HG03565 (cell line): ENCODE measurements at regions not wholly inside any gene's neighbourhood (a gene's known extent, or its start where the extent isn't known, plus 50 kb on each side); places are given as distances from the start of the nearest gene placed in this dataset.
"Not testable (repeated sequence)": the region's sequence is repeated elsewhere in the genome, so short reads cannot be mapped to it uniquely, and the experiment has no call there.

ENCODE experiments used
- ATAC-seq: cut with Tn5 transposase; IDR thresholded peaks from one replicate; pipeline ENCODE4 v1.9.1; 2021; ENCODE audit warnings: mild to moderate bottlenecking, moderate library complexity; ENCODE audit not compliant: unreplicated experiment

- ATAC-seq = not testable (repeated sequence)
These were observed 136.4 kb upstream of the FAM174A start for GRCh38 chr5:100398815-100399214.

DNA sequence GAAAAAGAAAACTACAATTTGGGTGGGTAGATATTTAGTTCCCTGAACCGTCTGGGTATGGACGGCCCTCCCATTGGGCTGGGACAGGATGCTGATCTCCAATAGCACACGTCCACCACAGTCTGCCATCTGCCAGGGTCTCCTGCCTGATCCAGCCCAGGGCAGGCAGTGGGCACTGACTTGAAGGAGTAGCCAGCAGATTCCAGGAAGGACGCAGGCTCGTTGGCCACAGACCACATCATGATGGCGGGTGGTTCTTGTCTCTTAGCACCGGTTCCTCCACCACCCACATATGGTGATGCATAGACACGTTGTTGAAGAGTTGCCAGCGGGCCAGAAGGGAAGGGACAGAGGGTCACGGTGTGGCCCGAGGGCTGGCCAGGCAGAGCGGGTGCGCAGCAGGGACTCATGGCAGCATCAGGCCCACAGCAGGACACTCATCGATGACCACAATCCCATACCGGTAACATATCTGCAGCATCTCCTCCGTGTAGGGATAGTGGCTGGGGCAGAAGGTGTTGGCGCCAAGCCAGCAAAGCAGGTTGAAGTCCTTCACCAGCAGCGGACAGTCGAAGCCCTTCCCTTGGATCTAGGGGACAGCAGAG, 155.8 kb upstream of the FAM174A start:
- ATAC-seq = not testable (repeated sequence)

GRCh38 chr5:100364757-100365478, 170.3 kb upstream of the FAM174A start:
- ATAC-seq = not testable (repeated sequence)

DNA sequence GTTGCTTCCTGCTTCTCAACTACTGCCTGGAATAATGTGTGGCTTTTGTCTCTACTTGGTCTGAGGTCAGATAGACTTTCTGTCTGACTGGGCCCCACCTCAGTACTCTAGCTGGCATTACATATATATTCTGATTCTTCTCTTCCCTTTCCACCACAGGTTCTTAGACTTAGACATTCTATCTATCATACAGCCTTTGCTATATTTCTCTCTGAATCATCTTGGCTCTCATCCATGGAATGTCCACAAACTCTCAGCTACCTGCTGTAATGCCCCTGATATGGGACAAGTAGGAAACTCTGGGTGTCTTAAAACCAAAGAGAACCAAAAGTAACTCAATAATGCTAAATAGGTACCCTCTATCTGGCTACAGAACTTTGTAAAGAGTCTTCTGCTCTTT, 170.8 kb upstream of the FAM174A start:
- ATAC-seq = not testable (repeated sequence)

- not testable (repeated sequence) for ATAC-seq
These were observed 175.2 kb upstream of the FAM174A start for GRCh38 chr5:100359998-100360397.

GRCh38 chr5:100346269-100346668, 188.9 kb upstream of the FAM174A start:
- not testable (repeated sequence) for ATAC-seq

- ATAC-seq = not testable (repeated sequence)
These were observed 193.7 kb upstream of the FAM174A start for GRCh38 chr5:100341485-100341884.

DNA sequence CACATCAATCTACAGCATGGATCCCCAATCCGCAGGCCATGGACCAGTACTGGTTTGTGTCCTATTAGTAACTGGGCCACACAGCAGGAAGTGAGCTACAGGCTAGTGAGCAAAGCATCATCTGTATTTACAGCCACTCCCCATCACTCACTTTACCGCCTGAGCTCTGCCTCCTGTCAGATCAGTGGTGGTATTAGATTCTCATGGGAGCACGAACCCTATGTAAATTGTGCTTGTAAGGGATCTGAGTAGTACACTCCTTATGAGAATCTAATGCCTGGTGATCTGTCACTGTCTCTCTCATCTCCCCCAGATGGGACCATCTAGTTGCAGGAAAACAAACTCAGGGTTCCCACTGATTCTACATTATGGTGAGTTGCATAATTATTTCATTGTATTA, 212.7 kb upstream of the FAM174A start:
- ATAC-seq = no peak

DNA sequence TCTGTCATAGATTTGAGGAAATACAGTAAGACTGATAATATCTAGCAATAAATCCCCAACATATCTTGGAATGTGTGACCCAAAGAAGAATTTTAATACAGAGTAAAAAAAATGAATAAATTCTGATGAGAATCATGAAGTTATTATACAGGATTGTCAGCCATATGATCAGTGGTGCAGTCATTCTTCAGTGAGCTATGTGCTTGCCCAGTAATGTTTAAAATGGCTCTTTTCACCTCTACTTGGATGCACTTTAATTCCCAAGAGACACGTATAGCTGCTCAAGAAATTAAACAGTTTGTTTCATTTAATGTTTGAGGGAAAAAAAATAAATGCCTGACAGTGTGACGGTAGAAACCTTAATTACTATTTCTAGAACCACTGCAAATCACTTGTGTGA, 215.3 kb upstream of the FAM174A start:
- ATAC-seq = no peak

GRCh38 chr5:100313657-100314056, 221.5 kb upstream of the FAM174A start:
- ATAC-seq = no peak

DNA sequence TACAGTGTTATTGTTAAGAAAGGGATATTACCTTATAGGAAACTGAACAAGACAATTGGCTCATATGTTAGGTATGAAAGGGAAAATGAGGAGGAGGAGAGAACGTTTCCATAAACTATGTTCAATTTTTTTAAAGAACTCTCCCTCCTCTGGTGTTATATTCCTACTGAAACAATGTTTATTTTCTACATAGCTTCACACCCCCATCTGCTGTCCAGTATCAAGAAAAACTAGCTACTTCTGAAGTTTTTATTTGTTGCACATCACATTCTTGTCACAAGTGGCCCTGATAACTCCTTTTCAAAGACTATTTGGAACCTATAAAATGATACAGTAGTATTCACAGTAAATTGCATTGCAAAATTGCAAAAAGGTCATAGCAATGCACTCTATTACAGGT, 223.4 kb upstream of the FAM174A start:
- no peak for ATAC-seq

GRCh38 chr5:100306000-100306399, 229.2 kb upstream of the FAM174A start:
- no peak for ATAC-seq

DNA sequence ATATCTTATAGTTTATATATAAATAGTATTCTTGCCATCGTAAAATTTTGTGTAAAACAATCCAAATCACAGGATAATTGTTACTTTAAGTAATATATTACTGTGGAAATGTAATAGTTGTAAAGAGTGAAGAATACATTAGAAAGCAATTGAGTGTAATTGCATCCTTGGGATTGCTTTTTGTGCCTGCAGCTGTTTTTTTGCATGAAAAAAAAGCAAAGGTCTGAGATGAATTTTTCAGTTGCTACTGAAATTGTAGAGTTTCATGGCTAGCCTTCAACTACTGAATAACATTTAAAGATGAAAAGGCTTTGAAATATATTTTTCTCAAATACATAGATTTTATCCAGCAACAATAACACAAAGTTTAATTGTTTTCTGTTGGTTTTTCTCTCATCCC, 232.0 kb upstream of the FAM174A start:
- no peak for ATAC-seq

DNA sequence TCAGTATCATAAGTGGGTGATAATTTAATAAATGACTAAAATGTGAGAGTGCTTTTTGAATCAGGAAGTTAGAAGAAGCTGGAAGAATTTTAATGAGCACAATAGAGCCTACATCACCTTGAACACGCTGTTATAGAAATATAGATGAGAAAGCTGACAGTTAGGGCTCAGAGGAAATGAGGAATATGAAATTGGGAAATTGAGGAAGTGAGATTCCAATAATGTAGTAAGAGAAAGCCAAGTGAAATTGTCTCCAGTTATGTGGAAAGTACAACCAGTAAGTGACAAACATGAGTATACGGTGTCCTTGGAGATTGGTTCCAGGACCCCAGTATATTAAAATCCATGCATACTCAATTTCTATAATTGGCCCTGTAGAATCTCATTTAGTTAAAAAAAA, 235.9 kb upstream of the FAM174A start:
- no peak for ATAC-seq

DNA sequence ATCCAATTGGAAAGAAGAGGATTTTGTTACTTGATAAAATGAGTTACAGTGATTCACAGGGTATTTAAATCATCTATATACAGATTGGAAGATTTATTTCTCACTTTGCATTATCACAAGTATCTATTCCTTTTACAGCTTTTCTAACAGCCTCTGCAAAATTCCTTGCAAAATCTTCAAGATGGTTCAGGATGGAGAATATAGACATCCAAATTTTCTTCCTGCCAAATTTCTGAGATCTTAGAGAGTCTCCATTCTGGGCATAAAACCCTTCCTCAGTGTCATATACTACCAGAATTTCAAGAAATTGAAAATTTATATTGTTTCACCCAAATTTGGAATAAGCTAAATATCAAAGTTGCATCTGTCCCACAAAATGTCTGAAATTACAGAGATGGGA, 259.1 kb upstream of the FAM174A start:
- ATAC-seq = no peak

DNA sequence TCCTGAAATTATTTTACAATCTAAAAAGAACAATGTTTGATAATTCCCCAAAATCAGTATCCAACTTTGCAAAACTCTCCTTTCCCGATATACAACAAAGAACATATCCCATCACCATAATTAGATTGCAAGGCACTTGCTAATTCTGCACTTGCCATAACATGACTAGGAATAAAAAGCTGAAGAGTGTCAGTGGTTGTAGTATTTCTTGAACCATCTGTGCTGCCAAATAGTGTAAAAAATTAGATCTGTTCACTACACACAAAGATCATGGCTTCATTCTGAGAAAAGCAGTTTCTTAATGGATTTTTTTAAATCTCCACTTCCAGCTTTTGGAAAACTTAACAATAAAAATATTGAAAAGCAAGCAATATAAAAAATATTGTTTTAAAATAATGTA, 259.5 kb upstream of the FAM174A start:
- ATAC-seq = no peak

GRCh38 chr5:100273846-100274580, 261.2 kb upstream of the FAM174A start:
- no peak for ATAC-seq

GRCh38 chr5:100270023-100270771, 265.0 kb upstream of the FAM174A start:
- ATAC-seq = no peak

- ATAC-seq = no peak
These were observed 274.2 kb upstream of the FAM174A start for GRCh38 chr5:100260968-100261367.

DNA sequence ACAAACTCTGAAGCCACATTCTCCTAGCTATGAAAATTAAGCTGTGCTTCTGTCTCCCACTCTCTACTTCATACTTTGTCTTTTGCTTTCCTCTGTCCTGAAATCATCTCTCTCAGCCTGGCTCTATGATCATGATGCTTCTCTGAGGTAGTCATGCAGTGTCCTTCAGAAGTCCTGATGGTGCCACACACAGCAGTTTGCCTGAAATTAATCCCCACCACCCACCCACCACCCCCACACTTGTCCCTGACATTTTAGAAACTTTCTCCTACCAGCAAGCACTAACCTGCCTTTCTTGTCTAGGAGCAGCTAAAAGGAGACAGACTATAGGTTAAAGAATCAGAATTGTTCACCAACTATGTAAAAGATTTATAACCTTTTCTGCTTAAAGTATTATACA, 282.2 kb upstream of the FAM174A start:
- ATAC-seq = no peak

DNA sequence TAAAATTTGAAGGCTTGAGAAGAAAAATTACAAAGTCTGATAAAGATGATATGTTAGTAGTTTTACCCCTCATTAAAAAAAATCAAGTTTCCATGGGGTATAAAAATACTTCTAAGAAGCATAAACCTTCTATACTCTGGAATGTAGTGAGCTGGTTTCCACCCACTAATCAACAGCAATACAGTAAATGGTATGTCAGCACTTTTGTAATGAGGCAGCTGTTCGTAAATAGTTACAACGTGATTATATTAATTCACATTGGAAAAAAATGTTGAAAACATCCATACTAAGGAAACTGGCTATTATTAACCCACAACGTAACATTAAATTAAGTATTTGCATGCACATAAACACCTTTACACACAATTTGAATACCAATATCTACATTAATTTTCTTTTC, 283.1 kb upstream of the FAM174A start:
- ATAC-seq = no peak
